ENCODE measurements at regions not wholly inside any gene's neighbourhood (a gene's known extent, or its start where the extent isn't known, plus 50 kb on each side); places are given as distances from the start of the nearest gene placed in this dataset.

GRCh38 chr12:23002381-23002780 is 377.4 kb downstream of the ETNK1 start:
- FAIRE-seq, result no peak
- Histone ChIP-seq H3K27me3 (ENCODE audit: control insufficient read depth, extremely low read depth, insufficient read depth, low read length) (peaks cover 6% of the 10 kb centered on the region), H3K9me3 (ENCODE audit: control insufficient read depth, low read depth, low read length) (no peaks in the 10 kb centered on the region), H3K9me1 (ENCODE audit: control insufficient read depth, extremely low read depth, insufficient read depth, low read length) (no peaks in the 10 kb centered on the region), H2AFZ (ENCODE audit: control insufficient read depth, low read length) (no peak overlapping the region), H3K36me3 (ENCODE audit: control insufficient read depth in 2 of 2, extremely low read depth in 1 of 2, insufficient read depth in 2 of 2, low read length in 2 of 2) (no peaks in the 10 kb centered on the region), H3K4me3 (ENCODE audit: control insufficient read depth in 2 of 3, extremely low read depth in 1 of 3, insufficient read depth in 2 of 3, low read depth in 1 of 3, low read length in 3 of 3) (no peak overlapping the region), H3K4me2 (ENCODE audit: control insufficient read depth, extremely low read depth, insufficient read depth, low read depth, low read length) (no peak overlapping the region), H3K9ac (ENCODE audit: control insufficient read depth, extremely low read depth, insufficient read depth, low read length) (no peak overlapping the region), H3K4me1 (ENCODE audit: control insufficient read depth, extremely low read depth, insufficient read depth, low read length) (no peaks in the 10 kb centered on the region), H3K27ac (ENCODE audit: control insufficient read depth, insufficient read depth, low read length) (no peak overlapping the region), H3K79me2 (ENCODE audit: control insufficient read depth, insufficient read depth, low read length) (no peaks in the 10 kb centered on the region), H4K20me1 (ENCODE audit: control insufficient read depth, extremely low read depth, insufficient read depth, low read length) (no peaks in the 10 kb centered on the region)
- no peak for TF ChIP-seq EZH2 (IDR thresholded peaks at IDR 0.05; ENCODE audit: low read length)
- no peak for DNase-seq (ENCODE audit: low read depth, low spot score)
- dilution Hi-C loops (cut with MboI; ENCODE audit: extremely low pct_ligation_motif_present, low sequenced_read_pairs), result no loop called here

DNA sequence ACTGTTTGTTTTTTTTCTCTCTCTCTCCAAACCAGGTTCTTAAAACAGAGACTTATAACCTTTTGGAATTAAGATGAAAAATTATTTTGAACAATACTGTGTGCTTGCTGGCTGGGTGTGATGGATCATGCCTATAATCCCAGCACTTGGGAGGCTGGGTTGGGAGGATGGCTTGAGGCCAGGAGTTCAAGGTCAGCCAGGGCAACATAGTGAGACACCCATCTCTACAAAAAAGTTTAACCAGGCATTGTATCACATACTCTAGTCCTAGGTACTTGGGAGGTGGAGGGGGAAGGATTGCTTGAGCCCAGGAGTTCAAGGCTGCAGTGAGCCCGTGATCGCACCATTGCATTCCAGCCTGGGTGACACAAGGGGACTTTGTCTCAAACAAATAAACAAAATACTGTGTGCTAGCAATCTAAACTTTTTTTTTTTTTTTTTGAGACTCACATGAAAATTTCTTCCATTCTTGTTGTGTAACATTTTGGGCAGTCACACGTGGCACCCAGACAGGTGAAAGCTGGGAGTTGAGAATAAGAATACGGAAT is 379.6 kb downstream of the ETNK1 start:
- DNase-seq (ENCODE audit: low read depth, low spot score), result no peak
- no peak for FAIRE-seq
- dilution Hi-C loops (cut with MboI; ENCODE audit: extremely low pct_ligation_motif_present, low sequenced_read_pairs), result no loop called here
- H2AFZ ChIP-seq (ENCODE audit: control insufficient read depth, low read length), result no peak overlapping the region
- H3K9me1 ChIP-seq (ENCODE audit: control insufficient read depth, extremely low read depth, insufficient read depth, low read length), result no peaks in the 10 kb centered on the region
- H3K4me3 ChIP-seq (ENCODE audit: control insufficient read depth in 2 of 3, extremely low read depth in 1 of 3, insufficient read depth in 2 of 3, low read depth in 1 of 3, low read length in 3 of 3), result no peak overlapping the region
- no peak overlapping the region for H3K4me2 ChIP-seq (ENCODE audit: control insufficient read depth, extremely low read depth, insufficient read depth, low read depth, low read length)
- H4K20me1 ChIP-seq (ENCODE audit: control insufficient read depth, extremely low read depth, insufficient read depth, low read length), result no peaks in the 10 kb centered on the region
- H3K27ac ChIP-seq (ENCODE audit: control insufficient read depth, insufficient read depth, low read length), result no peak overlapping the region
- H3K4me1 ChIP-seq (ENCODE audit: control insufficient read depth, extremely low read depth, insufficient read depth, low read length), result no peaks in the 10 kb centered on the region
- H3K27me3 ChIP-seq (ENCODE audit: control insufficient read depth, extremely low read depth, insufficient read depth, low read length), result no peaks in the 10 kb centered on the region
- no peaks in the 10 kb centered on the region for H3K9me3 ChIP-seq (ENCODE audit: control insufficient read depth, low read depth, low read length)
- no peaks in the 10 kb centered on the region for H3K79me2 ChIP-seq (ENCODE audit: control insufficient read depth, insufficient read depth, low read length)
- TF ChIP-seq EZH2 (IDR thresholded peaks at IDR 0.05; ENCODE audit: low read length), result no peak
- TF ChIP-seq, protein P1, sequence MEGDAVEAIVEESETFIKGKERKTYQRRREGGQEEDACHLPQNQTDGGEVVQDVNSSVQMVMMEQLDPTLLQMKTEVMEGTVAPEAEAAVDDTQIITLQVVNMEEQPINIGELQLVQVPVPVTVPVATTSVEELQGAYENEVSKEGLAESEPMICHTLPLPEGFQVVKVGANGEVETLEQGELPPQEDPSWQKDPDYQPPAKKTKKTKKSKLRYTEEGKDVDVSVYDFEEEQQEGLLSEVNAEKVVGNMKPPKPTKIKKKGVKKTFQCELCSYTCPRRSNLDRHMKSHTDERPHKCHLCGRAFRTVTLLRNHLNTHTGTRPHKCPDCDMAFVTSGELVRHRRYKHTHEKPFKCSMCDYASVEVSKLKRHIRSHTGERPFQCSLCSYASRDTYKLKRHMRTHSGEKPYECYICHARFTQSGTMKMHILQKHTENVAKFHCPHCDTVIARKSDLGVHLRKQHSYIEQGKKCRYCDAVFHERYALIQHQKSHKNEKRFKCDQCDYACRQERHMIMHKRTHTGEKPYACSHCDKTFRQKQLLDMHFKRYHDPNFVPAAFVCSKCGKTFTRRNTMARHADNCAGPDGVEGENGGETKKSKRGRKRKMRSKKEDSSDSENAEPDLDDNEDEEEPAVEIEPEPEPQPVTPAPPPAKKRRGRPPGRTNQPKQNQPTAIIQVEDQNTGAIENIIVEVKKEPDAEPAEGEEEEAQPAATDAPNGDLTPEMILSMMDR (optimal IDR thresholded peaks at IDR 0.05 in 1 of 3, IDR thresholded peaks at IDR 0.05 in 1 of 3, conservative IDR thresholded peaks at IDR 0.05 in 1 of 3; ENCODE audit: extremely low read depth in 1 of 3, insufficient read depth in 2 of 3, low read length in 3 of 3), result no peak
- no peaks in the 10 kb centered on the region for H3K36me3 ChIP-seq (ENCODE audit: control insufficient read depth in 2 of 2, extremely low read depth in 1 of 2, insufficient read depth in 2 of 2, low read length in 2 of 2)
- H3K9ac ChIP-seq (ENCODE audit: control insufficient read depth, extremely low read depth, insufficient read depth, low read length), result no peak overlapping the region

- Histone ChIP-seq H3K27ac (ENCODE audit: control insufficient read depth, insufficient read depth, low read length) (no peak overlapping the region), H3K79me2 (ENCODE audit: control insufficient read depth, insufficient read depth, low read length) (no peaks in the 10 kb centered on the region), H3K9me1 (ENCODE audit: control insufficient read depth, extremely low read depth, insufficient read depth, low read length) (no peaks in the 10 kb centered on the region), H3K9me3 (ENCODE audit: control insufficient read depth, low read depth, low read length) (no peaks in the 10 kb centered on the region), H3K4me3 (ENCODE audit: control insufficient read depth in 2 of 3, extremely low read depth in 1 of 3, insufficient read depth in 2 of 3, low read depth in 1 of 3, low read length in 3 of 3) (no peak overlapping the region), H3K4me2 (ENCODE audit: control insufficient read depth, extremely low read depth, insufficient read depth, low read depth, low read length) (no peak overlapping the region), H3K4me1 (ENCODE audit: control insufficient read depth, extremely low read depth, insufficient read depth, low read length) (no peaks in the 10 kb centered on the region), H3K36me3 (ENCODE audit: control insufficient read depth in 2 of 2, extremely low read depth in 1 of 2, insufficient read depth in 2 of 2, low read length in 2 of 2) (no peaks in the 10 kb centered on the region), H4K20me1 (ENCODE audit: control insufficient read depth, extremely low read depth, insufficient read depth, low read length) (no peaks in the 10 kb centered on the region), H2AFZ (ENCODE audit: control insufficient read depth, low read length) (no peak overlapping the region), H3K9ac (ENCODE audit: control insufficient read depth, extremely low read depth, insufficient read depth, low read length) (no peak overlapping the region), H3K27me3 (ENCODE audit: control insufficient read depth, extremely low read depth, insufficient read depth, low read length) (no peaks in the 10 kb centered on the region)
- DNase-seq (ENCODE audit: low read depth, low spot score), result no peak
- dilution Hi-C loops (cut with MboI; ENCODE audit: extremely low pct_ligation_motif_present, low sequenced_read_pairs), result no loop called here
- FAIRE-seq, result no peak
- TF ChIP-seq EZH2 (IDR thresholded peaks at IDR 0.05; ENCODE audit: low read length), result no peak
- TF ChIP-seq, protein P1 (optimal IDR thresholded peaks at IDR 0.05 in 1 of 3, IDR thresholded peaks at IDR 0.05 in 1 of 3, conservative IDR thresholded peaks at IDR 0.05 in 1 of 3; ENCODE audit: extremely low read depth in 1 of 3, insufficient read depth in 2 of 3, low read length in 3 of 3), result no peak
These were observed 380.4 kb downstream of the ETNK1 start for GRCh38 chr12:23005387-23005786.

Data from keratinocyte (primary cell).